ENCODE measurements at regions not wholly inside any gene's neighbourhood (a gene's known extent, or its start where the extent isn't known, plus 50 kb on each side); places are given as distances from the start of the nearest gene placed in this dataset.
A peak's percentile ranks its signal among the peaks of the same experiment; 100 is the strongest.

DNA sequence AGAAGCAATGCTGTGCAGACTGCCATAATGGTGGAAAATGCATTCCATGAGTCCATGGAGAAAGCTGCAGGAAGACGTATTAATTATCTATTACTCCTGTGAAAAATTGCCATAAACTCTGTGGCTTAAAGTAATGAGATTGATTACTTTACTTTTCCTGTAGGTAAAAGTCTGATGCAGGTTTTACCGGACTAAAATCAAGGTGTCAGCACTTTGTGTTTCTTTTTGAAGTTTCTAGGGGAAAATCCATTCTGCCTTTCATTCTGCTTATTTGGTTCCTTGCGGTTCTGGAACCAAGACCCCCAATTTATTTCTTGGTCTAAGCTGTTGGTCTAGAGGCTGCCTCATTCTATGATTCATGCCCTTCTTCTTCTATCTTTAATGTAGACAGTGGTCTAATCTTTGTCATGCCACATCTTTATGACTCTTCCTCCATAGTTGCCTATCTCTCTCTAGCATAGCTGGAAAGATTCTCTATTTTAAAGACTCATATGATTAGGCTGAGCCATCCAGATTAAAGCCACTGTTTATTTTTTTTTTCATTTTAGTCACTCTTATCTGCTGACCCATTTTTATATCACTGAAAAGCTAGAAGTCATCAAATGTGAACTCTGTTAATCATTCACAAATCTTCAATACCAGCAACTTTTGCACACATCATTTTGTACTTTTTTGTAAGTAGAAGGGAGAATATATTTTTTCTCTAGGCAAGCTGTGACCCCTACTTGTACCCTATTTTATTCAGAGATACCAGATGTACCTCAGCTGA lies 2056.4 kb downstream of the PCDH7 start:
- Histone ChIP-seq H3K79me2 (ENCODE audit: insufficient read depth, low read depth, low read length) (no peaks in the 10 kb centered on the region), H3K4me2 (ENCODE audit: low read length) (no peak overlapping the region), H3K27ac (ENCODE audit: low read depth, low read length, poor library complexity, severe bottlenecking) (no peak overlapping the region), H3K9me2 (ENCODE audit: insufficient read depth, low read length) (no peaks in the 10 kb centered on the region), H4K20me1 (ENCODE audit: insufficient read depth, low read length) (no peaks in the 10 kb centered on the region), H2AFZ (ENCODE audit: low read length) (no peak overlapping the region), H3K4me1 (ENCODE audit: insufficient read depth, low read length, poor library complexity, severe bottlenecking) (no peaks in the 10 kb centered on the region), H3K36me3 (ENCODE audit: insufficient read depth, low read length) (no peaks in the 10 kb centered on the region), H3K9me3 (ENCODE audit: low read length) (no peaks in the 10 kb centered on the region), H3K4me3 (ENCODE audit: low read depth, low read length, poor library complexity, severe bottlenecking) (no peak overlapping the region)
- ChIA-PET CTCF (ENCODE audit: unreplicated experiment) (no interaction called here), POLR2A (interaction anchor here (1.5 kb wide), 1 partner anchor 43 kb away, joined by 3 read pairs; no protein-coding TSS in a partner anchor)
- intact Hi-C loops (cut with micrococcal nuclease; ENCODE audit: unreplicated experiment): no loop called here
- DNase-seq (ENCODE audit: low spot score): no peak
- BruUV-seq (replicated peaks): no TSS peak
- TF ChIP-seq EZH2phosphoT487 (IDR thresholded peaks at IDR 0.05; ENCODE audit: borderline replicate concordance, low read depth, low read length): no peak
- TF ChIP-seq, protein P1, sequence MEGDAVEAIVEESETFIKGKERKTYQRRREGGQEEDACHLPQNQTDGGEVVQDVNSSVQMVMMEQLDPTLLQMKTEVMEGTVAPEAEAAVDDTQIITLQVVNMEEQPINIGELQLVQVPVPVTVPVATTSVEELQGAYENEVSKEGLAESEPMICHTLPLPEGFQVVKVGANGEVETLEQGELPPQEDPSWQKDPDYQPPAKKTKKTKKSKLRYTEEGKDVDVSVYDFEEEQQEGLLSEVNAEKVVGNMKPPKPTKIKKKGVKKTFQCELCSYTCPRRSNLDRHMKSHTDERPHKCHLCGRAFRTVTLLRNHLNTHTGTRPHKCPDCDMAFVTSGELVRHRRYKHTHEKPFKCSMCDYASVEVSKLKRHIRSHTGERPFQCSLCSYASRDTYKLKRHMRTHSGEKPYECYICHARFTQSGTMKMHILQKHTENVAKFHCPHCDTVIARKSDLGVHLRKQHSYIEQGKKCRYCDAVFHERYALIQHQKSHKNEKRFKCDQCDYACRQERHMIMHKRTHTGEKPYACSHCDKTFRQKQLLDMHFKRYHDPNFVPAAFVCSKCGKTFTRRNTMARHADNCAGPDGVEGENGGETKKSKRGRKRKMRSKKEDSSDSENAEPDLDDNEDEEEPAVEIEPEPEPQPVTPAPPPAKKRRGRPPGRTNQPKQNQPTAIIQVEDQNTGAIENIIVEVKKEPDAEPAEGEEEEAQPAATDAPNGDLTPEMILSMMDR (conservative IDR thresholded peaks at IDR 0.05; ENCODE audit: low read length): no peak

GRCh38 chr4:32778025-32778424 lies 2057.9 kb downstream of the PCDH7 start:
- H3K4me3 ChIP-seq (ENCODE audit: low read depth, low read length, poor library complexity, severe bottlenecking): no peak overlapping the region
- H3K9me2 ChIP-seq (ENCODE audit: insufficient read depth, low read length): no peaks in the 10 kb centered on the region
- no peak overlapping the region for H2AFZ ChIP-seq (ENCODE audit: low read length)
- H3K27ac ChIP-seq (ENCODE audit: low read depth, low read length, poor library complexity, severe bottlenecking): no peak overlapping the region
- no peaks in the 10 kb centered on the region for H3K36me3 ChIP-seq (ENCODE audit: insufficient read depth, low read length)
- no peak for TF ChIP-seq EZH2phosphoT487 (IDR thresholded peaks at IDR 0.05; ENCODE audit: borderline replicate concordance, low read depth, low read length)
- TF ChIP-seq, protein P1 (conservative IDR thresholded peaks at IDR 0.05; ENCODE audit: low read length): no peak
- no peaks in the 10 kb centered on the region for H4K20me1 ChIP-seq (ENCODE audit: insufficient read depth, low read length)
- CTCF ChIA-PET (ENCODE audit: unreplicated experiment): no interaction called here
- no peak overlapping the region for H3K4me2 ChIP-seq (ENCODE audit: low read length)
- intact Hi-C loops (cut with micrococcal nuclease; ENCODE audit: unreplicated experiment): no loop called here
- H3K4me1 ChIP-seq (ENCODE audit: insufficient read depth, low read length, poor library complexity, severe bottlenecking): no peaks in the 10 kb centered on the region
- POLR2A ChIA-PET: no interaction called here
- H3K9me3 ChIP-seq (ENCODE audit: low read length): no peaks in the 10 kb centered on the region
- BruUV-seq (replicated peaks): no TSS peak
- no peak for DNase-seq (ENCODE audit: low spot score)
- no peaks in the 10 kb centered on the region for H3K79me2 ChIP-seq (ENCODE audit: insufficient read depth, low read depth, low read length)

- H2AFZ ChIP-seq (ENCODE audit: low read length): peak overlapping the region; percentile 51; the same call in 1 of the 2 replicates
- no peaks in the 10 kb centered on the region for H3K9me3 ChIP-seq (ENCODE audit: low read length)
- DNase-seq (ENCODE audit: low spot score): no peak
- BruUV-seq (replicated peaks): no TSS peak
- no peaks in the 10 kb centered on the region for H3K36me3 ChIP-seq (ENCODE audit: insufficient read depth, low read length)
- peak overlapping the region; percentile 7; the same call in 1 of the 2 replicates for H3K4me2 ChIP-seq (ENCODE audit: low read length)
- TF ChIP-seq, protein P1 (conservative IDR thresholded peaks at IDR 0.05; ENCODE audit: low read length): no peak
- no peak for TF ChIP-seq EZH2phosphoT487 (IDR thresholded peaks at IDR 0.05; ENCODE audit: borderline replicate concordance, low read depth, low read length)
- no peak overlapping the region for H3K4me3 ChIP-seq (ENCODE audit: low read depth, low read length, poor library complexity, severe bottlenecking)
- CTCF ChIA-PET (ENCODE audit: unreplicated experiment): no interaction called here
- POLR2A ChIA-PET: no interaction called here
- intact Hi-C loops (cut with micrococcal nuclease; ENCODE audit: unreplicated experiment): no loop called here
- H3K79me2 ChIP-seq (ENCODE audit: insufficient read depth, low read depth, low read length): no peaks in the 10 kb centered on the region
- H4K20me1 ChIP-seq (ENCODE audit: insufficient read depth, low read length): no peaks in the 10 kb centered on the region
- H3K9me2 ChIP-seq (ENCODE audit: insufficient read depth, low read length): no peaks in the 10 kb centered on the region
- H3K27ac ChIP-seq (ENCODE audit: low read depth, low read length, poor library complexity, severe bottlenecking): no peak overlapping the region
- no peaks in the 10 kb centered on the region for H3K4me1 ChIP-seq (ENCODE audit: insufficient read depth, low read length, poor library complexity, severe bottlenecking)
Measured at GRCh38 chr4:32778938-32779337, 2058.8 kb downstream of the PCDH7 start.
